Activated T-helper 2 cell treated with anti-CD3 and anti-CD28 coated beads, Interferon-gamma antibody, Interleukin-2, Interleukin-4, amounts not matched to agents 10 μg/mL and 5 μg/mL and 100 μg/mL, durations not matched to agents 14 hours and 24 hours and 36 hours (primary cell): ENCODE measurements at regions not wholly inside any gene's neighbourhood (a gene's known extent, or its start where the extent isn't known, plus 50 kb on each side); places are given as distances from the start of the nearest gene placed in this dataset.
A peak's percentile ranks its signal among the peaks of the same experiment; 100 is the strongest.

ENCODE experiments used
- DNase-seq: peaks from one replicate; pipeline ENCODE4 v3.0.0; 2021; ENCODE audit warnings: low spot score
- H3K27ac Mint-ChIP-seq: one replicate; pipeline ENCODE4 v1.8.0; 2021; ENCODE audit warnings: mixed read lengths
- H3K27me3 Mint-ChIP-seq: one replicate; pipeline ENCODE4 v1.8.0; 2021; ENCODE audit warnings: low read depth, mixed read lengths
- H3K36me3 Mint-ChIP-seq: one replicate; pipeline ENCODE4 v1.8.0; 2021; ENCODE audit warnings: low read depth, mixed read lengths
- H3K4me1 Mint-ChIP-seq: one replicate; pipeline ENCODE4 v1.8.0; 2021; ENCODE audit warnings: low read depth, mixed read lengths
- H3K4me3 Mint-ChIP-seq: one replicate; pipeline ENCODE4 v1.8.0; 2021; ENCODE audit warnings: low read depth, mild to moderate bottlenecking, moderate library complexity, mixed read lengths
- H3K9me3 Mint-ChIP-seq: one replicate; pipeline ENCODE4 v1.8.0; 2021; ENCODE audit warnings: mixed read lengths
- intact Hi-C: fragments of 100-400 bp; cut with micrococcal nuclease; formaldehyde crosslinking; loops from one replicate; pipeline ENCODE4 v1.15.1; 2023

- Mint-ChIP-seq H3K4me3 (no peak overlapping the region), H3K36me3 (no peaks in the 10 kb centered on the region), H3K4me1 (peaks cover 13% of the 10 kb centered on the region), H3K27me3 (peaks cover 5% of the 10 kb centered on the region), H3K9me3 (no peaks in the 10 kb centered on the region), H3K27ac (no peak overlapping the region)
- intact Hi-C loops: no loop called here
- DNase-seq: no peak
These were observed 408.8 kb downstream of the FUT8 start for GRCh38 chr14:65821224-65821753.

- Mint-ChIP-seq H3K4me3 (no peak overlapping the region), H3K9me3 (no peaks in the 10 kb centered on the region), H3K36me3 (no peaks in the 10 kb centered on the region), H3K27me3 (peaks cover 12% of the 10 kb centered on the region), H3K27ac (no peak overlapping the region), H3K4me1 (peaks cover 19% of the 10 kb centered on the region)
- intact Hi-C loops: loop anchor here (1.0 to 2.0 kb wide), 3 partner anchors 412 to 660 kb away; partner anchors contain the start of gene FUT8
- DNase-seq: peak; percentile 52
These were observed 411.9 kb downstream of the FUT8 start for GRCh38 chr14:65824285-65824977.

- Mint-ChIP-seq H3K27ac (no peak overlapping the region), H3K9me3 (no peaks in the 10 kb centered on the region)
- intact Hi-C loops: loop anchor here (1.0 to 2.0 kb wide), 3 partner anchors 412 to 661 kb away; partner anchors contain the start of gene FUT8
These were observed 412.4 kb downstream of the FUT8 start for GRCh38 chr14:65824978-65825299.

GRCh38 chr14:65826946-65827345, 414.4 kb downstream of the FUT8 start:
- H3K4me3 Mint-ChIP-seq: no peak overlapping the region
- H3K27me3 Mint-ChIP-seq: peaks cover 17% of the 10 kb centered on the region
- H3K27ac Mint-ChIP-seq: no peak overlapping the region
- no peak for DNase-seq
- H3K9me3 Mint-ChIP-seq: no peaks in the 10 kb centered on the region
- peaks cover 6% of the 10 kb centered on the region for H3K36me3 Mint-ChIP-seq
- intact Hi-C loops: no loop called here
- H3K4me1 Mint-ChIP-seq: peaks cover 22% of the 10 kb centered on the region

More at GRCh38 chr14:65824978-65825299, 412.4 kb downstream of the FUT8 start:
- H3K4me3 Mint-ChIP-seq: no peak overlapping the region
- H3K4me1 Mint-ChIP-seq: peaks cover 19% of the 10 kb centered on the region
- no peak for DNase-seq
- H3K27me3 Mint-ChIP-seq: peaks cover 12% of the 10 kb centered on the region
- H3K36me3 Mint-ChIP-seq: peaks cover under 1% of the 10 kb centered on the region

- intact Hi-C loops: no loop called here
- Mint-ChIP-seq H3K27ac (no peak overlapping the region), H3K36me3 (peaks cover 6% of the 10 kb centered on the region)
These were observed 415.0 kb downstream of the FUT8 start for GRCh38 chr14:65827520-65827919.

GRCh38 chr14:65828396-65828795, 415.9 kb downstream of the FUT8 start:
- intact Hi-C loops: no loop called here
- peaks cover 6% of the 10 kb centered on the region for H3K36me3 Mint-ChIP-seq
- H3K27me3 Mint-ChIP-seq: peaks cover 17% of the 10 kb centered on the region
- H3K9me3 Mint-ChIP-seq: no peaks in the 10 kb centered on the region
- no peak for DNase-seq
- H3K4me3 Mint-ChIP-seq: no peak overlapping the region
- H3K27ac Mint-ChIP-seq: no peak overlapping the region
- peaks cover 30% of the 10 kb centered on the region for H3K4me1 Mint-ChIP-seq

More at GRCh38 chr14:65827520-65827919, 415.0 kb downstream of the FUT8 start:
- DNase-seq: no peak
- peaks cover 17% of the 10 kb centered on the region for H3K27me3 Mint-ChIP-seq
- H3K9me3 Mint-ChIP-seq: no peaks in the 10 kb centered on the region
- peaks cover 23% of the 10 kb centered on the region for H3K4me1 Mint-ChIP-seq
- H3K4me3 Mint-ChIP-seq: no peak overlapping the region

- Mint-ChIP-seq H3K27me3 (peaks cover 9% of the 10 kb centered on the region), H3K4me3 (no peak overlapping the region), H3K27ac (no peak overlapping the region), H3K9me3 (no peaks in the 10 kb centered on the region), H3K4me1 (peaks cover 26% of the 10 kb centered on the region), H3K36me3 (peaks cover 6% of the 10 kb centered on the region)
- no peak for DNase-seq
- intact Hi-C loops: no loop called here
These were observed 420.1 kb downstream of the FUT8 start for GRCh38 chr14:65832431-65833266.

- intact Hi-C loops: no loop called here
- no peak for DNase-seq
- Mint-ChIP-seq H3K36me3 (peaks cover 6% of the 10 kb centered on the region), H3K27me3 (peaks cover 6% of the 10 kb centered on the region), H3K27ac (no peak overlapping the region), H3K9me3 (no peaks in the 10 kb centered on the region), H3K4me1 (peaks cover 30% of the 10 kb centered on the region), H3K4me3 (no peak overlapping the region)
These were observed 420.8 kb downstream of the FUT8 start for GRCh38 chr14:65833267-65833880.

- Mint-ChIP-seq H3K4me1 (peaks cover 36% of the 10 kb centered on the region), H3K9me3 (no peaks in the 10 kb centered on the region), H3K4me3 (no peak overlapping the region), H3K27ac (no peak overlapping the region), H3K36me3 (peaks cover 6% of the 10 kb centered on the region), H3K27me3 (peaks cover 6% of the 10 kb centered on the region)
- intact Hi-C loops: no loop called here
- DNase-seq: no peak
These were observed 421.5 kb downstream of the FUT8 start for GRCh38 chr14:65834051-65834450.

GRCh38 chr14:65834812-65835211, 422.3 kb downstream of the FUT8 start:
- DNase-seq: no peak
- H3K4me3 Mint-ChIP-seq: no peak overlapping the region
- H3K27ac Mint-ChIP-seq: no peak overlapping the region
- intact Hi-C loops: no loop called here
- peaks cover 6% of the 10 kb centered on the region for H3K36me3 Mint-ChIP-seq
- peaks cover 42% of the 10 kb centered on the region for H3K4me1 Mint-ChIP-seq
- peaks cover 6% of the 10 kb centered on the region for H3K27me3 Mint-ChIP-seq
- H3K9me3 Mint-ChIP-seq: no peaks in the 10 kb centered on the region

- Mint-ChIP-seq H3K27ac (no peak overlapping the region), H3K36me3 (no peaks in the 10 kb centered on the region), H3K4me3 (no peak overlapping the region), H3K27me3 (peaks cover under 1% of the 10 kb centered on the region), H3K4me1 (peaks cover 44% of the 10 kb centered on the region), H3K9me3 (no peaks in the 10 kb centered on the region)
- no peak for DNase-seq
- intact Hi-C loops: no loop called here
These were observed 423.0 kb downstream of the FUT8 start for GRCh38 chr14:65835501-65835900.

GRCh38 chr14:65838565-65838964, 426.0 kb downstream of the FUT8 start:
- Mint-ChIP-seq H3K4me3 (no peak overlapping the region), H3K27me3 (no peaks in the 10 kb centered on the region), H3K36me3 (peaks cover 3% of the 10 kb centered on the region), H3K9me3 (peaks cover 3% of the 10 kb centered on the region), H3K27ac (no peak overlapping the region), H3K4me1 (peaks cover 54% of the 10 kb centered on the region)
- intact Hi-C loops: no loop called here
- no peak for DNase-seq
